MM.1S (cell line): ENCODE measurements at regions not wholly inside any gene's neighbourhood (a gene's known extent, or its start where the extent isn't known, plus 50 kb on each side); places are given as distances from the start of the nearest gene placed in this dataset.

Experiments
- DNase-seq: peaks from one replicate; pipeline ENCODE4 v3.0.0-alpha.2; 2015
- H2AFZ ChIP-seq: fragments of 300-600 bp; sonication (generic); 2 replicates; pipeline ENCODE4 v1.6.0; 2016; ENCODE audit warnings: antibody characterized with exemption, low read length
- H3F3A ChIP-seq: fragments of 300-600 bp; sonication (generic); 2 replicates; pipeline ENCODE4 v1.6.1; 2016; ENCODE audit warnings: mild to moderate bottlenecking, antibody characterized with exemption, low read length, moderate library complexity, mixed read lengths; ENCODE audit not compliant: insufficient read depth
- H3K27ac ChIP-seq: fragments of 300-600 bp; sonication (generic); 2 replicates; pipeline ENCODE4 v1.5.1; 2016; ENCODE audit warnings: mild to moderate bottlenecking, low read length
- H3K27me3 ChIP-seq: fragments of 300-600 bp; sonication (generic); replicated peaks from 2 replicates; pipeline ENCODE4 v1.6.0; 2016; ENCODE audit warnings: low read length; ENCODE audit not compliant: insufficient read depth
- H3K36me3 ChIP-seq: fragments of 300-600 bp; sonication (generic); replicated peaks from 2 replicates; pipeline ENCODE4 v1.6.1; 2016; ENCODE audit warnings: mild to moderate bottlenecking, low read length, mixed read lengths; ENCODE audit not compliant: insufficient read depth
- H3K4me1 ChIP-seq: fragments of 300-600 bp; sonication (generic); 2 replicates; pipeline ENCODE4 v1.6.1; 2016; ENCODE audit warnings: low read length, mixed read lengths
- H3K4me2 ChIP-seq: fragments of 300-600 bp; sonication (generic); 2 replicates; pipeline ENCODE4 v1.6.0; 2016; ENCODE audit warnings: low read depth, low read length
- H3K4me3 ChIP-seq: fragments of 300-600 bp; sonication (generic); 2 replicates; pipeline ENCODE4 v1.5.1; 2016; ENCODE audit warnings: low read length, mixed read lengths
- H3K79me2 ChIP-seq: fragments of 300-600 bp; sonication (generic); 2 replicates; pipeline ENCODE4 v1.6.1; 2016; ENCODE audit warnings: mixed run types, low read length, mixed read lengths
- H3K9ac ChIP-seq: fragments of 300-600 bp; sonication (generic); 2 replicates; pipeline ENCODE4 v1.6.1; 2016; ENCODE audit warnings: low read length, mixed read lengths
- H3K9me2 ChIP-seq: fragments of 300-600 bp; sonication (generic); replicated peaks from 2 replicates; pipeline ENCODE4 v1.6.1; 2016; ENCODE audit warnings: mild to moderate bottlenecking, low read length, mixed read lengths; ENCODE audit not compliant: insufficient read depth
- H3K9me3 ChIP-seq: fragments of 300-600 bp; sonication (generic); replicated peaks from 2 replicates; pipeline ENCODE4 v1.6.1; 2016; ENCODE audit warnings: mild to moderate bottlenecking, low read length, mixed read lengths; ENCODE audit not compliant: insufficient read depth
- H4K20me1 ChIP-seq: fragments of 300-600 bp; sonication (generic); 2 replicates; pipeline ENCODE4 v1.6.1; 2016; ENCODE audit warnings: mild to moderate bottlenecking, low read length, moderate library complexity, mixed read lengths; ENCODE audit not compliant: insufficient read depth
- CTCF ChIP-seq: fragments of 300-600 bp; sonication (generic); IDR thresholded peaks from 2 replicates; pipeline ENCODE4 v1.5.1; 2016; ENCODE audit warnings: antibody characterized with exemption, low read length, mixed read lengths
- EZH2 ChIP-seq: fragments of 300-600 bp; sonication (generic); optimal IDR thresholded peaks from 2 replicates; pipeline ENCODE3; 2017; ENCODE audit warnings: low read depth, mild to moderate bottlenecking, antibody characterized with exemption, low read length, mixed read lengths
- EZH2phosphoT487 ChIP-seq: fragments of 300-600 bp; sonication (generic); IDR thresholded peaks from 2 replicates; pipeline ENCODE4 v1.6.1; 2018; ENCODE audit warnings: antibody characterized with exemption, low read length

GRCh38 chr13:107553838-107554237 lies 661.5 kb downstream of the LIG4 start:
- no peak overlapping the region for H3K27ac ChIP-seq
- H3F3A ChIP-seq: no peaks in the 10 kb centered on the region
- H3K9me2 ChIP-seq: no peaks in the 10 kb centered on the region
- H3K4me3 ChIP-seq: no peak overlapping the region
- H3K79me2 ChIP-seq: no peaks in the 10 kb centered on the region
- no peaks in the 10 kb centered on the region for H3K9me3 ChIP-seq
- no peak for TF ChIP-seq CTCF
- no peak for TF ChIP-seq EZH2phosphoT487
- no peak for TF ChIP-seq EZH2
- H3K36me3 ChIP-seq: no peaks in the 10 kb centered on the region
- H4K20me1 ChIP-seq: no peaks in the 10 kb centered on the region
- H2AFZ ChIP-seq: no peak overlapping the region
- H3K4me2 ChIP-seq: no peak overlapping the region
- H3K4me1 ChIP-seq: no peaks in the 10 kb centered on the region
- no peaks in the 10 kb centered on the region for H3K27me3 ChIP-seq
- H3K9ac ChIP-seq: no peak overlapping the region
- DNase-seq: no peak

DNA sequence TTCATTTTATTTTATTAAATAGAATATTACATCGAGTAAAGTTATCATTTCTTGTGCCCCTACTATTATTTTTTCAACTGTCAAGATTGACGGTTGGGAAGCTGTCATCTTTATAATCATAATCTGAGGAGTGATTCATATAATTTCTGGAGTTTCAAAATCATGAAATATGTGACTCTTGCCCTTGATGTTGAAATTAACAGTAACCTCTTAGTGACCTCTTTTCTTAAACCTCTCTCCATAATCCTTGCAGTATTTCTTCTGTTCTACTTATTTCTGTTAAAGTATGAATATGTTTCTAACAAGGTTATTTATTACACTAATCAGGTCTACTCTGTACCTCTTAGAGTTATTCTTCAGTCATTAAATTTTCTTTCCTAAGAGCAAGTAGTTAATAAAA lies 663.8 kb downstream of the LIG4 start:
- TF ChIP-seq EZH2phosphoT487: no peak
- no peak for TF ChIP-seq CTCF
- no peak for TF ChIP-seq EZH2
- Histone ChIP-seq H3K9me3 (no peaks in the 10 kb centered on the region), H3K79me2 (no peaks in the 10 kb centered on the region), H3K4me3 (no peak overlapping the region), H3F3A (no peaks in the 10 kb centered on the region), H3K27ac (no peak overlapping the region), H4K20me1 (no peaks in the 10 kb centered on the region), H3K4me1 (no peaks in the 10 kb centered on the region), H2AFZ (no peak overlapping the region), H3K27me3 (no peaks in the 10 kb centered on the region), H3K36me3 (no peaks in the 10 kb centered on the region), H3K4me2 (no peak overlapping the region), H3K9me2 (no peaks in the 10 kb centered on the region), H3K9ac (no peak overlapping the region)
- DNase-seq: no peak

GRCh38 chr13:107548338-107548737 lies 667.0 kb downstream of the LIG4 start:
- Histone ChIP-seq H3K27ac (no peak overlapping the region), H3K9me2 (no peaks in the 10 kb centered on the region), H3F3A (no peaks in the 10 kb centered on the region), H3K4me2 (no peak overlapping the region), H3K4me1 (no peaks in the 10 kb centered on the region), H3K36me3 (no peaks in the 10 kb centered on the region), H3K4me3 (no peak overlapping the region), H3K79me2 (no peaks in the 10 kb centered on the region), H3K27me3 (no peaks in the 10 kb centered on the region), H4K20me1 (no peaks in the 10 kb centered on the region), H3K9ac (no peak overlapping the region), H2AFZ (no peak overlapping the region), H3K9me3 (no peaks in the 10 kb centered on the region)
- TF ChIP-seq CTCF (no peak), EZH2 (no peak), EZH2phosphoT487 (no peak)
- DNase-seq: no peak
